GM12873 (cell line): ENCODE measurements at regions not wholly inside any gene's neighbourhood (a gene's known extent, or its start where the extent isn't known, plus 50 kb on each side); places are given as distances from the start of the nearest gene placed in this dataset.

Experiments used
- CTCF ChIP-seq: IDR thresholded peaks from 2 replicates; pipeline ENCODE4 v1.5.1; 2012; ENCODE audit warnings: low read depth, mild to moderate bottlenecking, moderate library complexity, low read length, control low read depth; ENCODE audit not compliant: insufficient read depth; ENCODE audit errors: missing control alignments

GRCh38 chr6:153568628-153569027, 437.5 kb upstream of the RGS17 start:
- no peak for TF ChIP-seq CTCF

- TF ChIP-seq CTCF, result no peak
Measured at GRCh38 chr6:153564803-153565202, 433.7 kb upstream of the RGS17 start.

- peak; percentile 9 for TF ChIP-seq CTCF
Measured at GRCh38 chr6:153563001-153563400, 431.9 kb upstream of the RGS17 start.

GRCh38 chr6:153553627-153554026, 422.5 kb upstream of the RGS17 start:
- TF ChIP-seq CTCF, result peak; percentile 54

GRCh38 chr6:153539602-153540001, 408.5 kb upstream of the RGS17 start:
- TF ChIP-seq CTCF, result no peak

- no peak for TF ChIP-seq CTCF
Measured at GRCh38 chr6:153538491-153538890, 407.4 kb upstream of the RGS17 start.

- no peak for TF ChIP-seq CTCF
Measured at GRCh38 chr6:153537422-153537821, 406.3 kb upstream of the RGS17 start.
